Activated CD8-positive, alpha-beta memory T cell treated with anti-CD3 and anti-CD28 coated beads, Interleukin-2, amount 50 U/mL, for 1 hour (primary cell): ENCODE measurements at regions not wholly inside any gene's neighbourhood (a gene's known extent, or its start where the extent isn't known, plus 50 kb on each side); places are given as distances from the start of the nearest gene placed in this dataset.

ENCODE experiments used
- DNase-seq: peaks from one replicate; pipeline ENCODE4 v3.0.0-alpha.2; 2020; ENCODE audit errors: extremely low read depth

DNA sequence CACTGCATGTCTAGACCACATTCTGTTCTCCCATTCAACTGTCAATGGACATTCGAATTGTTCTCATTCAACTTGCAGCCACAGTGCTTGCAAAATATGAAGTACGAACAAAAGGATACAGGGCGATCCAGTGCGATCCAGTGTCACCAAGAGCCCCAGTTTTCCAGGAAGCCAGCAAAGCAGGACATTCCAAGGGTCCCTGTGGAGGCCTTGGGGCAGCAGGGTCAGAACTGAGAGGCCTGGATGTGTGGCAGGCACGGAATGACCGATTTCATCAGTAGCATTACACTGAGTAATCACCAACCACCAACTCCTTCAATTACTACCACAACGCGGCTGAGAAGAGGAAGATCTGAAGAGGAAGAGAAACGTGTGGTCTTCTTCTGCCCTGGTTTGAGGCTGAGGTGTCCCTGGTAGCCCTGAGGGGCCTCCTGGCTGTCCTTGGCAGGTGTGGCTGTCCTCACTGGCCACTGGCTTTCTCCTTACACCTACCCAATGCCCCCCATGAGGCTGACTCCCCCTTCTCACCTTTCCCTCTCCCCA lies 172.7 kb upstream of the FHL2 start:
- DNase-seq, result no peak

DNA sequence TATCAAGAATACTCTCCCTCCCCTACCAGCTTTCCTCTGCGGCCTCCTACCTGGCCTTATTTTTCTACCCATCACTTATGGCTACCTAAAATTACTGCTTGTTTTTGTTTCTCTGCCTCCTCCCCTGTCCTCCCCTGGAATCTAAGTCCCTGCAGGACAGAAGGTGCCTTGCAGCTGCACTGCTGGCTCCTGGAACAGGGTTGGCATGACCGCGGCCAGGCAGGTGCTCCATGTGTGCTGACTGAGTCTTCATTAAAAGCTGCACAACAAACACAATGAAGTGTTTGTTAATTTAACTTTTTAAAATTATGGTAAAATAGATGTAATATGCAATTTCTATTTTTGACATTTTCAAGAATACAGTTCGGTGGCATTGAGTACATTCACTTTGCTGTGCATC lies 171.9 kb upstream of the FHL2 start:
- DNase-seq, result no peak

DNA sequence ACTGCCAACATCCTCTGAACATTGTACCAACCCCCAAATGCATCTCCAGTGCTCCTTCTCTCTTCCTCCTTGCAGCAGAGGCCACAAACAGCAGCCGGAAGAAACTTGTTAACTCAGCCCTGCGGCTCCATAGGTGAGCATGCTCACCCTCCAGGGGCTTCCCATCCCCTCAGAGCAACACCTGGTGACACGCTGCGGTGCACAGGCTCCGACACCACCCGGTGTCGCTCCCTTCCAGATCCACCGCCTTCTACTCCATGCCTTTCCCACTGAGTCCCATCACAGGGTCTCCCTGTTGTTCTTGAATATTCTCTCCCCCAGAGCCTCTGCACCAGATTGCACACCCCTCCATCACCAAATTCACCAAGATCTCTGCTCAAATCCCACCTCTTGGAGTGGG lies 171.5 kb upstream of the FHL2 start:
- no peak for DNase-seq

DNA sequence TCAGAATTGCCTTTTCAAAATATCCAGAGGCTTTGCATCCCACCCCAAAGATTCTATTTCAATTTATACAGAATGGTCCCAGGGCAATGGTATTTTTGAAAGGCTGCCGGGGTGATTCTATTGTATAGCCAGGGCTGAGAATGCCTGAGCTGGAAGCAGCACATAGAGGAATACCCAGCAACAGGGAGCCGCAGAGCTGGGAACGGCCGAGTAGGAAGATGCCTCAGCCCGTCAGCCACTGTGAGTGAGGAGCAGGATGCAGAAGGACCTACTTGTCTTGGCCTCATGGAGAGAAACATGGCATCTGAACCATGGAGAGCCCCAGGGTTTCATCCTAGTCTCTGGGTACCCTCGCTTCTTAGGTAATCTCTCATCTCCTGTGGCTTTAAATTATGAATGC lies 170.8 kb upstream of the FHL2 start:
- no peak for DNase-seq

DNA sequence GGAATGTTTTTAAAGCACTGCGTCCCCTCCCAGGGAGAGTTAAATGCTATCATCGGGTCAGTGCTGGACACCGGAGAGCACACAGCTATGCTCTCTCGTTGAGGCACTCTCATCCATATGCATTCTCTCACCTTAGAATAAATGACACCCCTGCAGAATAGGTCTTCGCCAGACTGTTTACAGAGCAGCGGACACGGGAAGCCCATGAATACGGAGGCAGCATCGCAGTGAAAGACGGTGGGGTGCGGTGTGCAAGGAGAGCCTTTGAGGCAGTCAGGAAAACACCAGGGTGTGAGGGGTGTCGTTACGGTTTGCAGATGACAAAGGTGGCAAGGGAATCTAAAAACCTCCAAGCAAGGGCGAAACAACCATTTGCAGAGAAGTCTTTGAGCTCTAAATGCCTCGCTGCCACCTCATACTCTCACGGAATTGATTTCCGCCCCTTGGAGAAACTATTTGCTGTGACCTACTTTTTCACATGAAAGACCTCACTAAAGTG lies 169.2 kb upstream of the FHL2 start:
- DNase-seq, result no peak

DNA sequence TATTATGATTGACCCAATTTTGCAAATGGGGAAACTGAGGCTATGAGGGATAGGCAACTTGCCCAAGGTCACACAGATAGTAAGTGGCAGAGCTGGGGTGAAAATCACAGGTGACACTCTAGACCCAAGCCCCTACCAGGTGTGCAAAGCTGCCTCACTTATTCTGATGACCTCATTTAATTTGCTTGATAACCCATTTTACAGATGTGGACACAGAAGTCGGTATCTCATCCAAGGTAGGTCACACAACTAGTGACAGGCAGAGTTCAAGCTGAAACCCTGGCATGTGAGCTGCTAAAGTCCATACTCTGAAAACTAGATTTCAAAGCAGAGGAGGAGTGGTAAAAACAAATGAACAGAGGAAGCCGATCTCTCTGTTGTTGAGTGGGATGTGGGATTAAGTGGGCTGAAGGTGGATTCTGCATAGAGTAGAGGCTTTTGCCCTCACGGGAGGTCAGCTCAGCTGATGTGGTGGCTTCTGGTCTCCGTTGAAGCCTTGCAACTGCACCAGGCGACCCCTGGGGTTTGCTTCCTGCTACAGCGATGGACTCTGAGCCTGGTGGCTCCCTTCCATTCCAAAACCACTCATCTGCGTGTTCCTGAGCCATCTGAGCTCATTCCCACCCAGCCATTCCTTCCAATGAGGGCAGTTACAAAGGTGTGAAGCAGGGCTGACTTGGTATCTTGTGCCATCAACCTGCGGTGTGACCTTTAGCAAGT lies 164.3 kb upstream of the FHL2 start:
- DNase-seq, result no peak

DNA sequence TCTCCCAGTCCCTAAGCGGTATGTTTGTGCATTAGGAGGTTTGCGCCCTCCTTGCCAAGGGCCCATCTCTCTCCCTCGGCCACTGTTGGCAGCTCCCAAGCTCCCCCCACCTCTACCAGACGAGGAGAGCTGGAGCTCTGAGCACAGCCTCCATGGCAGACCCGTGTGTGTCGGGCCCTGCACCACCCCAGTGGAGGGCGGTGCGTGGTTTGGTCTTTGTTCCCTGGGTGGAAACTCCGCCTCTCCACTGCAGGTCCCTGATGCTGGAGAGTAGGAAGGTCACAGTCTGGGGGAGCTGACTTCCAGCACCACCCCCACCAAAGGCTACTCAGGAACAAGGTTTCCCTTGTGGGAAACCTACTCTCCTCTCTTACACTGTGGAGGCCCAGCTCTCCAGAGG lies 162.6 kb upstream of the FHL2 start:
- no peak for DNase-seq

DNA sequence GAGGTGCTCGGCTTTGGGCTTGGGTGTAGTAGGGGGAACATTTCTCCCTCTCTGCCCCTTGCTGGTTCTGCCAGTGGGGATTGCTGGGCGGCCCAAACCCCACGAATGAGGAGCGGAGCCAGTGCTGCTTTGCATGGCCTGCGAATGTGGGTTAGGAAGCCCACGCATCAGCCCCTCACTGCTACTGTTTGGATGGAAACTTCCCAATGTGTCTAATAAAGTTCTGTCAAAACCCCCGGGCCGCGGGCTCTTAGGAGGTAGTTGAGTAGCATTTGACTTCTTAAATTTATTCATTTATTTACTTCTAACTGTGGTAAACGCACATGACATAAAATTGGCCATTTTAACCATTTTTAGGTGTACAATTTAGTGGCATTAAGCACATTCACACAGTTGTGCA lies 161.3 kb upstream of the FHL2 start:
- no peak for DNase-seq

DNA sequence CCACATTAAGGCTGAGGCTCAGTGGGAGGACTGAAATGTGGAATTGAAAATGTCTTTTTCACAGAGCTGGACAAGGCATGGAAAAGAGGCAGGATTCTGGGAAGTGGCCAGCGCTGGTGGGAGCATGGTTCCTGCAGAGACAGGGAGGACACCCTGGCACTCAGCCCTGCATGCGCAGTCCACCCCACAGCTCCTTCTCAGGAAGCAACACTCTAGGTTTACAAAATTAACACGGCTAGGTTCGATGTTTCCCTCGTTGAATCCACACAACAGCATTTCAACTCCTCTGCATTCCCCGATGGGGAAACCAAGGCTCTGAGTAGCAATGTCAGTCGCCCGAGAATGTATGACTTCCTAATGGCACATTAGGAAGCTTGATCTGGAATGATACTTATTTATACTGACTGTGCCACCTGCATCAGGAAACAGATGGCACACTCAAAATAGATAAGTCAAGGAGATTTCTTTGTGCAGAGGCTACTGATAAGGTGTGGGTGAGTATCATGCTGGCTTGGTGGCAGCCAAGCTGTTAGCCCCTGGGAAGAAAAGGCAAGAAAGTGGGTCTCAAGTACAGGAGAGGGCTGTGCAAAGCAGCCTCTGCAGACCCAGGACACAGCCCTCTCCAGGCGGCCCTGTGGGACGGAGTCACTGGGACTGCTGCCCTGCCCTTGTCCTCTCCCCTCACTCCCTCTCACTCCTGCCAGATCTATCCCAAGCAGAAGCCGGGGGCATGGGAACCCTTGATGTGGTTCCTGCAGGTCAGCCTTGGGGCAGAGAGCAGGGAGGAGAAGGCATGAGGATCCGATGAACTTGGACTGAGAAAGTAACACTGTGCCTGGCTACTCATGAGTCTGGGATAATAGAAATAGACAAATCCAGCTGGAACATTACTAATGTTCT lies 158.4 kb upstream of the FHL2 start:
- DNase-seq, result no peak

DNA sequence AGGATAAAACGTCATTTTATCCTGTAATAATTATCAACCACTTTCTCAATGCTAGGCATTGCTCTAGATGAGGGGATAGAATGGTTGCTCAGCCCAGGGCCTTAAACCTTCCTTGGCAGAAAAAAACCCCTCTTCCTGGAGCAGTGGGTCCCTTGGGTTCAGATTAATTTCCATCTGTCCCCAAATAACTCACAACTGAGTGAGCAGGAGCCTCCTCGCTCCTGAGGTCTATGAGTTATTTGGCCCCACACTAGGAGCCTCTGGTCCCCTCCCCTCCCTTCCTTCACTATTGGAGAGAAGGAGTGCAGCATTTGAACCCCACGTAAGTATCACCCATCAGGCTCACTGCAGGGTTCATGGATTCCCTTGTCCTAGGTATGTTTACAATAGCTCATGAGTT lies 157.5 kb upstream of the FHL2 start:
- DNase-seq, result no peak

DNA sequence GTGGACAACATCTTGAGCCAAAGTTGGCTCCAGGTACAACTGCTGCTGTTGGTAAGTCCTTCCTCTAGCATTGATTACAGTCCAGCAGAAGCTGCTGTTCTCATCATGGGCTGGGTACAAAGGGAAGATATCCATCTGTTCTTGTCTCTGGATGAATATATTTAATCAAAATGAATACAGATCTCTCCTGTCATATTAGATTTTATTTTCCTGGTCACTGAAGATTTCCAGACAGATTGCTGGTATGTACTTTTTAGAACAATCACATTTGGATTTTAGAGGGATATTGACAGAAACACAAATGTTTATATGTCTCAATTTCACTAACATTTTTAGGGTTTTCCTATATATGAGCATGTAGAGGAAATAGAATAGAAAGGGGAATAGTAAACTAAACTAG lies 155.4 kb upstream of the FHL2 start:
- no peak for DNase-seq

DNA sequence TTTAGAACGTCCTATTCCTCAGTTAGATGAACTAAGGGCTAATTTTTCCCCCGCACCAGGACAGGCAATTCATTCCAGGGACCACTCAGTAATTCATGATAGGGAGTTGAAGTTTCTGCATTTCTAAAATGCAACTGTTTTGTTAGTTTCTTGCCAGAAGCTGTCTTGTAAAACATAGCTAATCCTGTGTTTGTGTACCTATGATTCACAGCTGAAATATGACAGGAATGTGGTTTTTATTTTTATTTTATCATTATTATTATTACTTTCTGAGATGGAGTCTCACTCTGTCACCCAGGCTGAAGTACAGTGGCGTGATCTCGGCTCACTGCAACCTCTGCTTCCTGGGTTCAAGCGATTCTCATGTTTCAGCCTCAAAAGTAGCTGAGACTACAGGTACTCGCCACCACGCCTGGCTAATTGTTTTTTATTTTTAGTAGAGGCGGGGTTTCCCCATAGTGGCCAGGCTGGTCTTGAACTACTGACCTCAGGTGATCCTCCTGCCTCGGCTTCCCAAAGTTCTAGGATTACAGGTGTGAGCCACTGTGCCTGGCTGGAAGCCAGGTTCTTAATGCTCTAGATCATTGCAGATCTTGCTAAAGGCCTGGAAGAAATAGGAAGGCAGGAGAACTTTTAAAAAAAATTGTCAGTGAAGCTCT lies 154.8 kb upstream of the FHL2 start:
- no peak for DNase-seq

DNA sequence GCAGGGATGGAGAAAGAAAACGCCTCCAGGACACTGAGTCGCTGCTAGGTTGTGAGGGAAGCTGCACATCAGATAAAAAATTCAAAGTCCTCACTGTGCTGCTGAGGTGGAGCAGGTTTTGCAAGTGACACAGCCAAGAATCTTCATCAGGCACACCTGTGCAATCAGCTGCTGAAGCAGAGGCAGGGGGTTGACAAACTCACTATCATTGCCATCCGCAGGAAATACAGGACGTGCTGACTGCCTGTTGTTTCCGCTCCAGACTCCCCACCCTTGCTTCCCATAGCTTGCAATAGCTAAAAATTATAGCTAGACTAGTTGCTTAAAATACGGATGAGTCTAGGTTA lies 147.8 kb upstream of the FHL2 start:
- DNase-seq, result no peak

DNA sequence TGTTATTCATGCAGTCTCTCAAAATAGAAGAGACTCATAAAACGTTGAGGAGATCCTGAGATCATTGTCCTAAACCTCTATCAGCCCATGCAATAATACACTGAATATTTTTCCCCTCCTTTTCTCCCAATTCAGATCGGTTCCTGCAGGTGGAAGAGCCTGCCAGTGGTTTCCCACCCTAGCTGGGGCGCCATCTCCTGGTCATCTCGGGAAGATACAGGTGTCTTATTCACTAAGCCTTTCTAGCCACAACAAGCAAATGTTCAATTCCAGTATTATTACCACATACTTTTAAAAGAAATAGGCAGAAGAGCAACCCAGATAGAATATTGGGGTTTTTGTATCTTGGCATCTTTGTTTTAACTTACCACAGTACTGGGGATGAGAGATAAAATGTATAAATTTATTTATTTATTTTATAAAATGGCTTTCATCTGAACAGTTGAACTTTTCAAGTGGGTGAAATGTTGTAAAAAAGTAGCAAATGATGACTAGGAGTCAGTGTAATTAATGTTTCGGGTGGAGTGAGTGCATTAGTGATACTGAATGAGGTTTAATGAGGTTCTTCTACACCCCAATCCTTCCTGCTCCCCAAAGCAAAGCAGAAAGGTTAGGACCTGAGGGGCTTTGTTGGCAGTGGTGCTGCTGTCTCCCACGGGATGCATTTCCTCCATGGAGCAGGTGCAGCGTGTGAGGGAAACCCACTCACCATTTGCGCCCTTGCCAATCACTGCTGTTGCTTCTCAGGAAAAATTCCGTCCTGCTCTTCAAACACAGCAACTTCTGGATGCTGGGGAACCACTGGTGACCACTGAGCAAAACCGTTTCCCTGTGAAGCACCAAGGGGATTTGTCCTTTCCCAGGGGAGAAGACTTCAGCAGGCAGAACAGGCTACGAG lies 147.1 kb upstream of the FHL2 start:
- peak; percentile 18 for DNase-seq

DNA sequence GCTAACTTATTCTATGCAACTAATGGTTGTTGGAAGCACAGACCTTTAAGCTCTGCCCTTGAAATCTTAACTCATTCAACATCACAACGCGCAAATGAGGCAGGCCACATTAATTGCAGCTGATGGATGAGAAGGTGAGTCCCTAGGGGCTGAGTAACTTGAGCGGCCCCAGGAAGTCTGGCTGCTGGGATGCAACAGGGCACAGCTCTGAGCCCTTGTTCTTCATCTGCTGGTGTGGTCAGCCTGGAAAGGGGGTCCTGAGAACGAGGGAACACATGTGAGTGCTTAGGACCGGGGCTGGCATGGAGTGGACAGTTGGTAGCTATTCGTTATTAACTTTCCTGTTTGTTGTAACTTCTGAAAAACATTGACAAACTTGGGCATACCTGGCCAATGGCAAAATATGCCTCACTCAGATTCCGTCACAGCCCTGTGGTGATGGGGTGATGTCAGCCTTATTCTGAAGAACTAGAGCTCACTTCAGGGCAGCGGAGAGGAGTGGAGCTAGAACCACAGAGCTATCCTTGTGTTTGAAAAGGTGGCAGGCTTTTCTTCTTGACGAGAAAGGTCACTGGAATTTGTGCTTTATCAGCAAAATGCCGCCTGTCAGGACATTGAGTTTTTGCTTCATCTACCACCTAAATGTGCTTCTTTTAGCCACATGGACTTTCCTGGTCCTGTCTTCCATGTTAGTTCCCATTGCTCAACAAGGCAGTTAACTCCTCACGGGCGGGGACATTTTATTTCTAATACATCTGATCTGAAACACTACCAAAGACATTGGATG lies 145.9 kb upstream of the FHL2 start:
- DNase-seq, result no peak

DNA sequence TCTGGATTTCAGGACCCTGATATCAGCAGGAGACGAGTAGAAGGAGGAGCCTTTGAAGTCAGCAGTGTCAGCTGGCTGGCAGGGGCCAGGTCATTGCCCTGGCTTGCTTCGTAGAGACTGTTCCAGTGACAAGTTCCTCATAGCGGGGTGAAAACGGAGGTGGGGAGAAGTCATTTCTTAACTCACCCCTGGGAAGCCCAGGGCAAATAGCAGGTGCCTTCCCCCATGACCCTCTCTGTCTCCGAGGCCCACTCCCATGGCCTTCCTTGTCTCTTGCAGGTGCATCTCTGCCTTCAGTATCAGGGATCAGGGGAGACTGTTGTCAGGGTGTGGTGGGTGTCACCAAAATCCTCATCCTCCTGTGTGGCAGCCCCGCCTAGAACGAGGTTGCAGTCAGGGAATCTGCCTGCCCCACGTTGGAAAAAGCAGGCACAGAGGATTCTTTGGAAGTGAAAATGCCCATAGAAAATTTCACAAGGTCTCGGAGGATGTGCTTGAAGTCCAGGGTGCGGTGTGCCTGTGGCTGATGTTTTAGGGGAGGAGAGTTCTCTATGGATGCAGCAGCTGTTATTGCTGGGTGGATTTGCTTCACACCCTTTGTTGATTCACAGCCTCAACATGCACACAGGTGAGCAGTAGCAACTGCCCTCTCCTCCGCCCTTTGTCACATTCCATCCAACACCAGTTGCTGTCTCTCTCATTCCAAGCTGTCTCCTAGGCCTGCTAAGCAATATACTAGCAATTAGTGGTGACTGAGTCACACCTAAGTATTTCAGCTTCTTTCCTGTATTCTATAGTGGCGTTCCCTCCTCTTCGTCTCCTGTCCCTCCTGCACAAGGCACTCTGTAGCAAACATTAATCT lies 142.6 kb upstream of the FHL2 start:
- DNase-seq, result no peak

DNA sequence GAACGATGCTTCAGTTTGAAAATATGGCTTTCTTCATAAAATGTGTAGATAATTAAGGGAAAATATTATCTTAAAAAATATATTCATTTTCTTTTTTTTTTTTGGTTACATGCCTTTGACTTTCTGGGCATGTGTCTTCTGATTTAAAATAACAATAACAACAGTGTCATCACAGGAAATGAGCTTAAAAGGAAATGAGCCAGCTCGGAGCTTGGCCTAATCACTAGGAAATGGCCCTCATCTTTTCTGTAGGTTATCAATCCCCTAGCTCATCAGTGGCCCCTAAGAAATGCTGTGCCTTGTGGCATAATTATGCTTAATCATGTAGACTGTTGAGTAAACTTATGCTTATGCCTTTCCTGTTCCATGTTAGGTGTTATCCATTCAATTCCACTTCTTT lies 141.8 kb upstream of the FHL2 start:
- no peak for DNase-seq

DNA sequence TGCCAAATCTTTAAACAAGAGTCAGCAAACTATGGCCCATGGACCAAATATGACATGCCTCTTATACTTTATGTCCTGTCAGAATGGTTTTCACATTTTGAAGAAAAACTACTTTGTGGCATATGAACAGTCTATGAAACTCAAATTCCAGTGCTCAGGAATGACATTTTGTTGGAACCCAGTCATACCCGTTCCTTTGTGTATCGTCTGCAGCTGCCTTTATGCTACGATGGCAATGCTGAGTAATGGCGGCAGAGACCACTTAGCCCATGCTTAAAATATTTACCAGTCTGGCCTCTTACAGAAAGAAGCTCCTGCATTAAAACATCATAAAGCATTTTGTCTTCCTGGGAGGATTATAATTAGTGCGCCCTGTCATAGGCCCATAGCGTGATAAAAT lies 140.5 kb upstream of the FHL2 start:
- no peak for DNase-seq

DNA sequence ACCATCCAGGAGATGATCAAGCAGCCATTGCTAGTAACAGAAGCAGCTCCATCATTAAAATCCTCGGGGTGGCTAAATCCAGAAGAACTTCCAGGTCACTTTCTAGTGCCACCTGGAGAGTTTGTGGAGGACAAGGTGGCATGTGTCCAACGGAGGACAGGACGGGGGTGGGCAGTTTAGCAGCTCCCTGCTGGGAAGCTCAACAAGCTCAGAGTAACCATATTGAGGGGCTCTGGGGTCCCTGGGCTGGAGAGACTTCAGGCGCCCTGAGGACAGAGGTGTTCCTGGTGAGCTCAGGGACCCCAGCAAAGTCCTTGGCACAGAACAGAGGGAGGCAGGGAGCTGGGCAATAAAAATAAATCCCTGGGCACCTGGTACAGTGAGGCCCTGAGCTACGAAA lies 140.0 kb upstream of the FHL2 start:
- no peak for DNase-seq

DNA sequence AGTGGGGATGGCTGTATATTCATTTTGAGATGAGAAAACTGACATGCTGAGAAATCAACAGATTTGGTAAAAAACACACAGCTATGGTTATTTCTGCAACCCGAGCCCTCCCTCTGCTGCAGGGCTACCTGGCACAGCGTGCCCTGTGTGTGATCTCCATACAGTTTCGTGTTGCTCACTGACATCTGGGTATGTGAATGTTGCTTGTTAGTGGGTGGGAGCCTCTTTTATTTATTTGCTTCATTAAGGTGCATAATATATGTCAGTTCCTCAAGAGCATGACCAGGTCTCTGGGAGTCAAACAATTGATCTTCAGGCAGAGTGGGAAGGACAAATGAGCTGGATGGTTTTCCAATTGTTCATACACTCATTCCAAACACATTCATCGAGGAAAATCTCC lies 139.1 kb upstream of the FHL2 start:
- DNase-seq, result no peak
